Stimulated activated CD8-positive, alpha-beta memory T cell treated with anti-CD3 and anti-CD28 coated beads, Interleukin-4, amount 100 ng/mL, for 1 hour (primary cell): ENCODE measurements at regions not wholly inside any gene's neighbourhood (a gene's known extent, or its start where the extent isn't known, plus 50 kb on each side); places are given as distances from the start of the nearest gene placed in this dataset.

Experiments
- DNase-seq, 2 donors: peaks; one replicate each; pipeline ENCODE4 v3.0.0-alpha.2; 2020; ENCODE audit warnings: low read depth in 2 of 2, low spot score in 1 of 2

GRCh38 chr6:105771313-105771970 lies 314.7 kb upstream of the PRDM1 start:
- DNase-seq = no peak

GRCh38 chr6:105769987-105770386 lies 316.1 kb upstream of the PRDM1 start:
- DNase-seq = no peak

GRCh38 chr6:105769197-105769596 lies 316.9 kb upstream of the PRDM1 start:
- DNase-seq = no peak

- no peak for DNase-seq
These were observed 318.6 kb upstream of the PRDM1 start for GRCh38 chr6:105767541-105767940.

- DNase-seq = no peak
These were observed 320.9 kb upstream of the PRDM1 start for GRCh38 chr6:105765239-105765638.

GRCh38 chr6:105764315-105764714 lies 321.8 kb upstream of the PRDM1 start:
- DNase-seq = no peak

- DNase-seq = no peak
These were observed 322.3 kb upstream of the PRDM1 start for GRCh38 chr6:105763866-105764265.

- no peak for DNase-seq
These were observed 325.4 kb upstream of the PRDM1 start for GRCh38 chr6:105760746-105761145.

GRCh38 chr6:105759946-105760345 lies 326.2 kb upstream of the PRDM1 start:
- no peak for DNase-seq

GRCh38 chr6:105759015-105759414 lies 327.1 kb upstream of the PRDM1 start:
- no peak for DNase-seq

- DNase-seq = no peak
These were observed 328.5 kb upstream of the PRDM1 start for GRCh38 chr6:105757512-105758200.

- no peak for DNase-seq
These were observed 330.3 kb upstream of the PRDM1 start for GRCh38 chr6:105755885-105756284.

GRCh38 chr6:105753620-105754211 lies 332.4 kb upstream of the PRDM1 start:
- no peak for DNase-seq

GRCh38 chr6:105753207-105753606 lies 332.9 kb upstream of the PRDM1 start:
- DNase-seq = no peak

- DNase-seq = no peak
These were observed 336.0 kb upstream of the PRDM1 start for GRCh38 chr6:105750089-105750488.

GRCh38 chr6:105748737-105749161 lies 337.4 kb upstream of the PRDM1 start:
- no peak for DNase-seq

- DNase-seq = no peak
These were observed 338.2 kb upstream of the PRDM1 start for GRCh38 chr6:105747823-105748405.

GRCh38 chr6:105746509-105746908 lies 339.6 kb upstream of the PRDM1 start:
- DNase-seq = no peak

- DNase-seq = no peak
These were observed 340.0 kb upstream of the PRDM1 start for GRCh38 chr6:105746130-105746505.

- DNase-seq = no peak
These were observed 340.5 kb upstream of the PRDM1 start for GRCh38 chr6:105745464-105746129.

GRCh38 chr6:105744815-105745214 lies 341.3 kb upstream of the PRDM1 start:
- no peak for DNase-seq
